ENCODE measurements at regions not wholly inside any gene's neighbourhood (a gene's known extent, or its start where the extent isn't known, plus 50 kb on each side); places are given as distances from the start of the nearest gene placed in this dataset.

GRCh38 chr2:58376592-58376991 is 135.5 kb upstream of the FANCL start:
- DNase-seq (ENCODE audit: extremely low read depth, low read depth), result no peak
- TF ChIP-seq, protein P1, sequence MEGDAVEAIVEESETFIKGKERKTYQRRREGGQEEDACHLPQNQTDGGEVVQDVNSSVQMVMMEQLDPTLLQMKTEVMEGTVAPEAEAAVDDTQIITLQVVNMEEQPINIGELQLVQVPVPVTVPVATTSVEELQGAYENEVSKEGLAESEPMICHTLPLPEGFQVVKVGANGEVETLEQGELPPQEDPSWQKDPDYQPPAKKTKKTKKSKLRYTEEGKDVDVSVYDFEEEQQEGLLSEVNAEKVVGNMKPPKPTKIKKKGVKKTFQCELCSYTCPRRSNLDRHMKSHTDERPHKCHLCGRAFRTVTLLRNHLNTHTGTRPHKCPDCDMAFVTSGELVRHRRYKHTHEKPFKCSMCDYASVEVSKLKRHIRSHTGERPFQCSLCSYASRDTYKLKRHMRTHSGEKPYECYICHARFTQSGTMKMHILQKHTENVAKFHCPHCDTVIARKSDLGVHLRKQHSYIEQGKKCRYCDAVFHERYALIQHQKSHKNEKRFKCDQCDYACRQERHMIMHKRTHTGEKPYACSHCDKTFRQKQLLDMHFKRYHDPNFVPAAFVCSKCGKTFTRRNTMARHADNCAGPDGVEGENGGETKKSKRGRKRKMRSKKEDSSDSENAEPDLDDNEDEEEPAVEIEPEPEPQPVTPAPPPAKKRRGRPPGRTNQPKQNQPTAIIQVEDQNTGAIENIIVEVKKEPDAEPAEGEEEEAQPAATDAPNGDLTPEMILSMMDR (IDR thresholded peaks at IDR 0.05; ENCODE audit: low read depth, low read length), result no peak

DNA sequence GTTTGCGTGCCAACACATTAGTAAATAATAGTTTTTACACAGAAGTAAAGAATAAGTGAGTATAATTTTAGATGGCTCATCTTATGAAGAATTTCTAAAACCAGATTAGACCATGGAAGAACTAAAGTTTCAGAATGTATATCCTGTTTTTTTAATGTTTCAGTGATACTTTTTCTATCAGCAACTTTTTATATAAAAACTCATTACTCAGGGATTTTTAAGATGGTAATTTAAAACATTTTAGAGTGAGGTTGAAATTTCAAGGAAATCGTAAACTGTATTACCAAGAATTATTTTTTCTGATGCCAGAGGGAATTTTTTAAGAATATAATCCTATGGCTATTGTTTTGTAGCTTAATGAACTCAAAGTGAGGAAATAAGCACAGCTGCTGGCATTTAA is 128.5 kb upstream of the FANCL start:
- no peak for DNase-seq (ENCODE audit: extremely low read depth, low read depth)
- TF ChIP-seq, protein P1 (IDR thresholded peaks at IDR 0.05; ENCODE audit: low read depth, low read length), result no peak

- DNase-seq (ENCODE audit: extremely low read depth, low read depth), result no peak
- TF ChIP-seq, protein P1 (IDR thresholded peaks at IDR 0.05; ENCODE audit: low read depth, low read length), result no peak
Observed at GRCh38 chr2:58364098-58364497, 123.0 kb upstream of the FANCL start.

GRCh38 chr2:58358026-58358425 is 116.9 kb upstream of the FANCL start:
- TF ChIP-seq, protein P1 (IDR thresholded peaks at IDR 0.05; ENCODE audit: low read depth, low read length), result no peak

DNA sequence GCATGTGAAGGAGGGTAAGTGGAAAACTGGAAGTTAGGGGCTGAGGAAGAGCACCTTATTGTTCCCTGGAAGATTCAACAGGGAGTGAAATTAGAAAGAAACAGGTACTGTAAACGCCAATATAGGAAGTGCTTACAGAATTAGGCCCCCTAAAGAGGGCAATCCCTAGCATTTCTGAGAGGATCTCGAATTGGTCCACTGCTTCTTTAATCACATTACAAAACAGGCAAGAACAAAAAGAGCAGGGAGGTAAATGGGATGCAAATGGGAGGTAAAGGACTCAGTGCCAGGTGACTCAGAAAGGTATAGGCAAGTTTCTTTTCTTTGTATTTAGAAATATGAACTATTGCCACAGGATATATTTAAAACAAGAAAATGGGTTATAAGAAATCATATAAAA is 116.4 kb upstream of the FANCL start:
- no peak for DNase-seq (ENCODE audit: extremely low read depth, low read depth)
- TF ChIP-seq, protein P1 (IDR thresholded peaks at IDR 0.05; ENCODE audit: low read depth, low read length), result no peak

More at GRCh38 chr2:58358026-58358425, 116.9 kb upstream of the FANCL start:
- DNase-seq (ENCODE audit: extremely low read depth, low read depth), result no peak

- TF ChIP-seq, protein P1 (IDR thresholded peaks at IDR 0.05; ENCODE audit: low read depth, low read length), result no peak
- DNase-seq (ENCODE audit: extremely low read depth, low read depth), result no peak
Observed at GRCh38 chr2:58354230-58354629, 113.1 kb upstream of the FANCL start.

GRCh38 chr2:58350484-58350883 is 109.4 kb upstream of the FANCL start:
- DNase-seq (ENCODE audit: extremely low read depth, low read depth), result no peak

More at GRCh38 chr2:58350484-58350883, 109.4 kb upstream of the FANCL start:
- TF ChIP-seq, protein P1 (IDR thresholded peaks at IDR 0.05; ENCODE audit: low read depth, low read length), result no peak
